ENCODE measurements at regions not wholly inside any gene's neighbourhood (a gene's known extent, or its start where the extent isn't known, plus 50 kb on each side); places are given as distances from the start of the nearest gene placed in this dataset.

DNA sequence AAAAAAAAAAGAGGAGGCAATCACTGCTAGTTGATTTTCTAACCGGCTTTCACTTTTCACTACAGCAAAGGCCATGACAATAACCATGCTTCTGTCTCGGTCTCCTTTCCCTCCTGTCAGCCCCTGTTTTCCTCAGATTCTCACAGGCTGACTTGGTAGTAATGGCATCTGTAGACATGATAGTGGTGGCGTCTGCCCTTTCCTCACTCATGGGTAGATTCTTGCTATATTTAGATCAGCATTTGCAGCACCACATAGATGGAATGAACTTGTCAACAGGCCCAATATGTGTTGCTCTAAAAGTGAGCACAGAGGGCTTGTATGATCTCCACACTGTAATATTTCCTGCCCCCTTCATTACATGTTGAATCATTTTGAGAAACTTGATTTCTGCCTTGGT, 120.3 kb upstream of the FTMT start (continued):
- TF ChIP-seq, protein P1, sequence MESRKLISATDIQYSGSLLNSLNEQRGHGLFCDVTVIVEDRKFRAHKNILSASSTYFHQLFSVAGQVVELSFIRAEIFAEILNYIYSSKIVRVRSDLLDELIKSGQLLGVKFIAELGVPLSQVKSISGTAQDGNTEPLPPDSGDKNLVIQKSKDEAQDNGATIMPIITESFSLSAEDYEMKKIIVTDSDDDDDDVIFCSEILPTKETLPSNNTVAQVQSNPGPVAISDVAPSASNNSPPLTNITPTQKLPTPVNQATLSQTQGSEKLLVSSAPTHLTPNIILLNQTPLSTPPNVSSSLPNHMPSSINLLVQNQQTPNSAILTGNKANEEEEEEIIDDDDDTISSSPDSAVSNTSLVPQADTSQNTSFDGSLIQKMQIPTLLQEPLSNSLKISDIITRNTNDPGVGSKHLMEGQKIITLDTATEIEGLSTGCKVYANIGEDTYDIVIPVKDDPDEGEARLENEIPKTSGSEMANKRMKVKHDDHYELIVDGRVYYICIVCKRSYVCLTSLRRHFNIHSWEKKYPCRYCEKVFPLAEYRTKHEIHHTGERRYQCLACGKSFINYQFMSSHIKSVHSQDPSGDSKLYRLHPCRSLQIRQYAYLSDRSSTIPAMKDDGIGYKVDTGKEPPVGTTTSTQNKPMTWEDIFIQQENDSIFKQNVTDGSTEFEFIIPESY (IDR thresholded peaks at IDR 0.05; ENCODE audit: extremely low read depth, insufficient replicate concordance, low read length), result no peak
- no peak for TF ChIP-seq ZNF274 (IDR thresholded peaks at IDR 0.05; ENCODE audit: low read depth, low read length)
- TF ChIP-seq POLR2A (IDR thresholded peaks at IDR 0.05; ENCODE audit: borderline replicate concordance, extremely low read depth, insufficient read depth, insufficient read length), result no peak
- TF ChIP-seq, protein P2, sequence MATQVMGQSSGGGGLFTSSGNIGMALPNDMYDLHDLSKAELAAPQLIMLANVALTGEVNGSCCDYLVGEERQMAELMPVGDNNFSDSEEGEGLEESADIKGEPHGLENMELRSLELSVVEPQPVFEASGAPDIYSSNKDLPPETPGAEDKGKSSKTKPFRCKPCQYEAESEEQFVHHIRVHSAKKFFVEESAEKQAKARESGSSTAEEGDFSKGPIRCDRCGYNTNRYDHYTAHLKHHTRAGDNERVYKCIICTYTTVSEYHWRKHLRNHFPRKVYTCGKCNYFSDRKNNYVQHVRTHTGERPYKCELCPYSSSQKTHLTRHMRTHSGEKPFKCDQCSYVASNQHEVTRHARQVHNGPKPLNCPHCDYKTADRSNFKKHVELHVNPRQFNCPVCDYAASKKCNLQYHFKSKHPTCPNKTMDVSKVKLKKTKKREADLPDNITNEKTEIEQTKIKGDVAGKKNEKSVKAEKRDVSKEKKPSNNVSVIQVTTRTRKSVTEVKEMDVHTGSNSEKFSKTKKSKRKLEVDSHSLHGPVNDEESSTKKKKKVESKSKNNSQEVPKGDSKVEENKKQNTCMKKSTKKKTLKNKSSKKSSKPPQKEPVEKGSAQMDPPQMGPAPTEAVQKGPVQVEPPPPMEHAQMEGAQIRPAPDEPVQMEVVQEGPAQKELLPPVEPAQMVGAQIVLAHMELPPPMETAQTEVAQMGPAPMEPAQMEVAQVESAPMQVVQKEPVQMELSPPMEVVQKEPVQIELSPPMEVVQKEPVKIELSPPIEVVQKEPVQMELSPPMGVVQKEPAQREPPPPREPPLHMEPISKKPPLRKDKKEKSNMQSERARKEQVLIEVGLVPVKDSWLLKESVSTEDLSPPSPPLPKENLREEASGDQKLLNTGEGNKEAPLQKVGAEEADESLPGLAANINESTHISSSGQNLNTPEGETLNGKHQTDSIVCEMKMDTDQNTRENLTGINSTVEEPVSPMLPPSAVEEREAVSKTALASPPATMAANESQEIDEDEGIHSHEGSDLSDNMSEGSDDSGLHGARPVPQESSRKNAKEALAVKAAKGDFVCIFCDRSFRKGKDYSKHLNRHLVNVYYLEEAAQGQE (IDR thresholded peaks at IDR 0.05; ENCODE audit: low read depth), result no peak
- no peak for TF ChIP-seq RAD21 (IDR thresholded peaks at IDR 0.05; ENCODE audit: low read depth)
- TF ChIP-seq, protein P3, sequence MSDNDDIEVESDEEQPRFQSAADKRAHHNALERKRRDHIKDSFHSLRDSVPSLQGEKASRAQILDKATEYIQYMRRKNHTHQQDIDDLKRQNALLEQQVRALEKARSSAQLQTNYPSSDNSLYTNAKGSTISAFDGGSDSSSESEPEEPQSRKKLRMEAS (IDR thresholded peaks at IDR 0.05), result no peak
- TF ChIP-seq EZH2 (IDR thresholded peaks at IDR 0.05), result no peak
- TF ChIP-seq JUND (IDR thresholded peaks at IDR 0.05), result no peak
- no peak for TF ChIP-seq EZH2phosphoT487 (IDR thresholded peaks at IDR 0.05; ENCODE audit: borderline replicate concordance)
- TF ChIP-seq ELF1 (IDR thresholded peaks at IDR 0.05; ENCODE audit: borderline replicate concordance, low read depth), result no peak

DNA sequence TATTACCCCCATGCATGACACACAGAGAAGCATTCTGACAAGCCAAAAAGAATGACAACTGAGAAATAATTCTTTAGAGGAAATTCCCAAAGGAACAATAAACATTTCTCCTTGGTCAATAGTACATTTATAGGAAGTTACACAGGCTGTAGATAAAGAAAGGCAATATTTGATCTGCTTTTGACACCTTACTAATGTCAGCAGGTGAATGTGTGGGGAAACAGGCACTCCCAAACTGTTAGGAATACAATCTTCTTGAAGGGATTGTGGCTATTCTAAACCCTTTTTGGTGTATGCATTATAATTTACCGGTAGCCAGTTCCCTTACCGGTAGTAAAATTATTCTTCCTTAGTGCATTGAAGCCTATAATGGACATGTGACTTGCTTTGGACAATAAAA, 116.1 kb upstream of the FTMT start:
- Histone ChIP-seq H3K9me2 (ENCODE audit: insufficient read depth) (no peaks in the 10 kb centered on the region), H3K4me1 (ENCODE audit: control insufficient read depth in 1 of 2, insufficient read depth in 2 of 2, low read length in 2 of 2) (no peaks in the 10 kb centered on the region), H3K27me3 (ENCODE audit: insufficient read depth, low read length) (no peaks in the 10 kb centered on the region), H3K4me2 (ENCODE audit: low read length) (no peak overlapping the region), H3K27ac (ENCODE audit: low read depth, low read length) (no peak overlapping the region), H3K79me2 (ENCODE audit: insufficient read depth, low read length) (no peaks in the 10 kb centered on the region), H2AFZ (ENCODE audit: low read depth, low read length, poor library complexity, severe bottlenecking) (no peak overlapping the region), H3K4me3 (replicated peaks in 1 of 2; ENCODE audit: low read depth in 1 of 2, low read length in 2 of 2) (no peak overlapping the region), H4K20me1 (ENCODE audit: insufficient read depth) (no peaks in the 10 kb centered on the region), H3K9ac (ENCODE audit: low read length) (no peak overlapping the region), H3K9me3 (ENCODE audit: control insufficient read depth in 1 of 2, insufficient read depth in 1 of 2, low read depth in 1 of 2, low read length in 2 of 2) (no peaks in the 10 kb centered on the region), H3K36me3 (ENCODE audit: control insufficient read depth in 1 of 2, insufficient read depth in 2 of 2, low read length in 2 of 2) (no peaks in the 10 kb centered on the region)
- CTCF ChIA-PET, result no interaction called here
- DNase-seq (ENCODE audit: low read depth, low spot score) (no peak), ATAC-seq (no peak)
- no TSS peak for BruUV-seq (replicated peaks)
- POLR2A ChIA-PET, result no interaction called here
- RAD21 ChIA-PET (ENCODE audit: low non-redundant PET in 1 of 2, low total read pairs in 2 of 2, uncharacterized antibody in 2 of 2, unreplicated experiment in 2 of 2), result no interaction called here
- intact Hi-C loops (cut with micrococcal nuclease), result no loop called here
- TF ChIP-seq ZFX (IDR thresholded peaks at IDR 0.05) (no peak), EZH2phosphoT487 (IDR thresholded peaks at IDR 0.05; ENCODE audit: borderline replicate concordance) (no peak), EZH2 (IDR thresholded peaks at IDR 0.05) (no peak), SP1 (IDR thresholded peaks at IDR 0.05; ENCODE audit: low read depth) (no peak), EGR1 (IDR thresholded peaks at IDR 0.05; ENCODE audit: low read depth) (no peak), ZNF274 (IDR thresholded peaks at IDR 0.05; ENCODE audit: low read depth, low read length) (no peak), JUND (IDR thresholded peaks at IDR 0.05) (no peak), SIN3A (IDR thresholded peaks at IDR 0.05; ENCODE audit: low read depth) (no peak)
- TF ChIP-seq, protein P1 (IDR thresholded peaks at IDR 0.05; ENCODE audit: extremely low read depth, insufficient replicate concordance, low read length), result no peak
- TF ChIP-seq, protein P3 (IDR thresholded peaks at IDR 0.05), result no peak
- TF ChIP-seq, protein P4, sequence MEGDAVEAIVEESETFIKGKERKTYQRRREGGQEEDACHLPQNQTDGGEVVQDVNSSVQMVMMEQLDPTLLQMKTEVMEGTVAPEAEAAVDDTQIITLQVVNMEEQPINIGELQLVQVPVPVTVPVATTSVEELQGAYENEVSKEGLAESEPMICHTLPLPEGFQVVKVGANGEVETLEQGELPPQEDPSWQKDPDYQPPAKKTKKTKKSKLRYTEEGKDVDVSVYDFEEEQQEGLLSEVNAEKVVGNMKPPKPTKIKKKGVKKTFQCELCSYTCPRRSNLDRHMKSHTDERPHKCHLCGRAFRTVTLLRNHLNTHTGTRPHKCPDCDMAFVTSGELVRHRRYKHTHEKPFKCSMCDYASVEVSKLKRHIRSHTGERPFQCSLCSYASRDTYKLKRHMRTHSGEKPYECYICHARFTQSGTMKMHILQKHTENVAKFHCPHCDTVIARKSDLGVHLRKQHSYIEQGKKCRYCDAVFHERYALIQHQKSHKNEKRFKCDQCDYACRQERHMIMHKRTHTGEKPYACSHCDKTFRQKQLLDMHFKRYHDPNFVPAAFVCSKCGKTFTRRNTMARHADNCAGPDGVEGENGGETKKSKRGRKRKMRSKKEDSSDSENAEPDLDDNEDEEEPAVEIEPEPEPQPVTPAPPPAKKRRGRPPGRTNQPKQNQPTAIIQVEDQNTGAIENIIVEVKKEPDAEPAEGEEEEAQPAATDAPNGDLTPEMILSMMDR (IDR thresholded peaks at IDR 0.05 in 2 of 3, conservative IDR thresholded peaks at IDR 0.05 in 1 of 3; ENCODE audit: borderline replicate concordance in 1 of 3, insufficient read depth in 1 of 3, low read depth in 2 of 3, low read length in 2 of 3), result no peak

Measured in HCT116 (cell line).